ENCODE measurements at regions not wholly inside any gene's neighbourhood (a gene's known extent, or its start where the extent isn't known, plus 50 kb on each side); places are given as distances from the start of the nearest gene placed in this dataset.

DNA sequence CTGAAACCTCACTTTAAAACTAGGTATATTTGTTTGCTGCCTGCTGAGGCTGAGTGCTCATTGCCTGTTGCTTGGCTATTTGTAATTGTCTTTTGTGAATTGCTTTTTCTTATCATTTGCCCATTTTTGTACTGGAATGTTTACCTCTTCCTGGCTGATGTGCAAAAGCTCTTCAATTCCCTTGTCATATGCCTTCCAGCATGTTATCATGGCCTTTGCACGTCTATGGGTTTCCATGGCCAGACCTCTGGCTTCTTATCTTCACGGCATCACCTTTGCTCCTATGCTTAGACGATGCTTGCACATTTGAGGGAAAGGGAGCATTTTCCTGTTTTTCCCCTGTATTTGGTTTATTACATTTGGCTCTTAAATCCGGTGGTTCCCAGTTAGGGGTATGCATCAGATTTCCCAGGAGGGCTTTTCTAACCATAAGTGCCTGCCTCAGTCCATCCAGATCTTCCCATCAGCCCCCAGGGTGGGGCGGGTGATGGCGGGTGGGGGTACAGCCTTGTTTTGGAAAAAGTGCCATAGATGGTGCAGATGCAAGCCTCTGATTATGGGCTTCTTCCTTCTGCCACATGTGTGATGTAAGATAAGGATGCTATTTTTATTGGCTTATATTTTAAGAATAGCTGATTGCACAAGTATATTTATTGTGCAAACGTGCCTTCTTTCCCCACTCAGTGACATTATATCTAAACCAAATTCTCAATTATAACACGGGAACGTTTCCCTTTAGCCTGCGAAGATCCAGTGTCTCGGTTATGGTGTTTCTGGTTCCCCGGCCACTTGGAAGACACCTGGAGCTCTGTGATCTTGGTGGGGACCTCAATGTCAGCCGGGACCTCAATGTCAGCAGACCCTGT is 70.6 kb upstream of the SEPTIN5 start:
- no peak overlapping the region for H3K4me3 ChIP-seq (ENCODE audit: low read depth, low read length)
- peak; percentile 18 for DNase-seq (ENCODE audit: low read depth)

DNA sequence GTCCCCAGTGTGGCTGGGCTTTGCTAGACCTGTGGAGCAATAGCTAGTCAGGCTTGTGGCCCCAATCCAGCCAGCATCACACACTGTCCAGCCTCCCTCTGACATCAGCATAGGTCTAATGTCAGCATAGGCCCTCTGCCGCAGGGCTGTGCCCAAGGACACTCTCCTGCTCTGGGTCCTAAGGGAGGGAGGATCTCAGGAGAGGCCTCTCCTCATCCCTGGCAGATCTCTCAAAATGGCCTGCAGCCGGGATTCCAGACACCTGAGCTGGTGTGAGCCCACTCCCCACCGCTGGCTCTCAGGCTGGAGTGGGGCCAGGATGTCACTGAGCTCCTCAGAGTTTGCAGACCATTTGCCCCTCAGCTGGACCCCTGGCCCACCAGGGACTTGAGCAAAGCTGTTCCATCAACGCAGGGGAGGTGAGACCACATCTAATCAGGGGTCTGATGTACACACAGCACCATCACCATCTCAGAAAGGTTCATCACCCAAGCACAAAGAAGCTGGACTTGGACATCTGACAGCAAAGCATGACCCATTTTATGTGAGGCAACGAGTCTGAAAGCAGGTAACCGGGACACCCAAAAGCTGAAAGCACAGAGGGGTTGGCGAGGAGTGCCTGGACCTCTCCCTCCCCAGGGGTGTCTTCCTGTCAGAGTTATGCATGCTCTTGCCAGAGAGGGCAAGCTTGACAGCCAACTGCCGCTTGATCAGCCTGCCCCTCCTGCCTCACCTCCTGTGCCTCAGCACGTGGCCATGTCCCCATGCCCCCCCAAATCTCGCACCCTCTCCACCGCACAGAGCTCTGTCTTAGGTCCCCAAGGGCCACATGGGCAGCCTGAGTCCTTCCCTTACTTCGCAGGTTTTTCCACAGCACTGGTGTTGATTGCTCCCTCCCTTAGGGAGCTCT is 69.7 kb upstream of the SEPTIN5 start:
- peak; percentile 12 for DNase-seq (ENCODE audit: low read depth)
- no peak overlapping the region for H3K4me3 ChIP-seq (ENCODE audit: low read depth, low read length)
- TF ChIP-seq, protein P1, sequence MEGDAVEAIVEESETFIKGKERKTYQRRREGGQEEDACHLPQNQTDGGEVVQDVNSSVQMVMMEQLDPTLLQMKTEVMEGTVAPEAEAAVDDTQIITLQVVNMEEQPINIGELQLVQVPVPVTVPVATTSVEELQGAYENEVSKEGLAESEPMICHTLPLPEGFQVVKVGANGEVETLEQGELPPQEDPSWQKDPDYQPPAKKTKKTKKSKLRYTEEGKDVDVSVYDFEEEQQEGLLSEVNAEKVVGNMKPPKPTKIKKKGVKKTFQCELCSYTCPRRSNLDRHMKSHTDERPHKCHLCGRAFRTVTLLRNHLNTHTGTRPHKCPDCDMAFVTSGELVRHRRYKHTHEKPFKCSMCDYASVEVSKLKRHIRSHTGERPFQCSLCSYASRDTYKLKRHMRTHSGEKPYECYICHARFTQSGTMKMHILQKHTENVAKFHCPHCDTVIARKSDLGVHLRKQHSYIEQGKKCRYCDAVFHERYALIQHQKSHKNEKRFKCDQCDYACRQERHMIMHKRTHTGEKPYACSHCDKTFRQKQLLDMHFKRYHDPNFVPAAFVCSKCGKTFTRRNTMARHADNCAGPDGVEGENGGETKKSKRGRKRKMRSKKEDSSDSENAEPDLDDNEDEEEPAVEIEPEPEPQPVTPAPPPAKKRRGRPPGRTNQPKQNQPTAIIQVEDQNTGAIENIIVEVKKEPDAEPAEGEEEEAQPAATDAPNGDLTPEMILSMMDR (conservative IDR thresholded peaks at IDR 0.05; ENCODE audit: low read depth, low read length) = no peak

More for the DNA sequence above, 70.6 kb upstream of the SEPTIN5 start:
- TF ChIP-seq, protein P1 (conservative IDR thresholded peaks at IDR 0.05; ENCODE audit: low read depth, low read length) = no peak

GRCh38 chr22:19645391-19645790 is 68.9 kb upstream of the SEPTIN5 start:
- DNase-seq (ENCODE audit: low read depth) = no peak
- TF ChIP-seq, protein P1 (conservative IDR thresholded peaks at IDR 0.05; ENCODE audit: low read depth, low read length) = peak; percentile 5

DNA sequence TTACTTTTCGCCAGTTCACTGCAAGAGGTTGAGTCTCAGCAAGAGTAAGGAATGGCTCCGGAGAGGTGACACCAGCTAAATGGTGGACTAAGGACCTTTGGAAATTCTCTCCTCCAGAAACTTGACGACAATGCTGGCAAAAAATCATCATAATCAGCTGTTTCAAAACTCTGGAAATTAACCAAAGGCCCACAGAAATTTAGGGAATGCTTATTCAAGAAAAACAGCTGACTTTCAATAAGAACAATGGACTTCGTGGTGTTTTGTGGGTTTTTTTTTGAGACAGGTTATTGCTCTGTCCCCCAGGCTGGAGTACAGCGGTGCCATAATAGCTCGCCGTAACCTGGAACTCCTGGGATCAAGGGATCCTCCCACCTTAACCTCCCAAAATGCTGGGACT is 68.4 kb upstream of the SEPTIN5 start:
- TF ChIP-seq, protein P1 (conservative IDR thresholded peaks at IDR 0.05; ENCODE audit: low read depth, low read length) = no peak
- DNase-seq (ENCODE audit: low read depth) = no peak
- H3K4me3 ChIP-seq (ENCODE audit: low read depth, low read length) = no peak overlapping the region

More at GRCh38 chr22:19645391-19645790, 68.9 kb upstream of the SEPTIN5 start:
- H3K4me3 ChIP-seq (ENCODE audit: low read depth, low read length) = no peak overlapping the region

GRCh38 chr22:19646383-19646782 is 67.9 kb upstream of the SEPTIN5 start:
- DNase-seq (ENCODE audit: low read depth) = no peak
- TF ChIP-seq, protein P1 (conservative IDR thresholded peaks at IDR 0.05; ENCODE audit: low read depth, low read length) = no peak
- H3K4me3 ChIP-seq (ENCODE audit: low read depth, low read length) = no peak overlapping the region

DNA sequence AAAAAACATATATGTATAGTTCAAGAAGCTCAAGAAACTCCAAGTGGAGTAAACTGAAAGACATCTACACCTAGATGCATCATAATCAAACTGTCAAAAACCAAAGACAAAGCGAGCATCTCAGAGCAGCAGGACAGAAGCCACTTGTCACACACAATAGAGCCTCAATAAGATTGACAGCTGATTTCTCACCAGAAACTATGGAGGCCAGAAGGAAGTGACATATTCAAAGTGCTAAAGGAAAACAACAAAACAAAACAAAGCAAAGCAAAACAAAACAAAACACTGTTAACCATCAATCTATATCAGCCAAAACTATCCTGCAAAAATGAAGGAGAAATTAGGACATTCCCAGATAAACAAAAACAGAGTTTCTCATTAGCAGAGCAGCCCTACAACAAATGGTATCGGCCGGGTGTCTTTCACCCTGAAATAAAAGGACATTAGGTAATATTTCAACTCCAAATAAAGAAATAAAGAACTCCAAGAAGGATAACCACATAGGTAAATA is 65.8 kb upstream of the SEPTIN5 start:
- H3K4me3 ChIP-seq (ENCODE audit: low read depth, low read length) = no peak overlapping the region
- TF ChIP-seq, protein P1 (conservative IDR thresholded peaks at IDR 0.05; ENCODE audit: low read depth, low read length) = no peak
- peak; percentile 9 for DNase-seq (ENCODE audit: low read depth)
